Spleen (tissue), 7 donors: ENCODE measurements at regions not wholly inside any gene's neighbourhood (a gene's known extent, or its start where the extent isn't known, plus 50 kb on each side); places are given as distances from the start of the nearest gene placed in this dataset.

Experiments
- POLR2A ChIP-seq, 3 donors: fragments of 450-650 bp; IDR thresholded peaks; one replicate each; pipeline ENCODE4 v1.5.1; 2017; ENCODE audit warnings: antibody characterized with exemption in 3 of 3, mild to moderate bottlenecking in 1 of 3
- TF ChIP-seq, protein P1 (sequence below), 11 experiments: fragments of 200-600 bp in 7 of 11; fragments of 450-650 bp in 4 of 11; sonication (generic) in 4 of 11; IDR thresholded peaks in 8 of 11; conservative IDR thresholded peaks in 3 of 11; 1 replicate in 7 of 11; 2 replicates in 4 of 11; pipeline versions ENCODE4 v1.4.0 to v1.8.0; 2016 to 2021; ENCODE audit warnings: antibody characterized with exemption in 11 of 11, inconsistent platforms in 4 of 11, mild to moderate bottlenecking in 1 of 11
- donor health status: DM: no; HTN: no; CAD: no; lungs with moderate emphysema.
- donor health status: DM: no; HTN: no; CAD: no.
- donor health status: DM: no; HTN: no; CAD: no.

DNA sequence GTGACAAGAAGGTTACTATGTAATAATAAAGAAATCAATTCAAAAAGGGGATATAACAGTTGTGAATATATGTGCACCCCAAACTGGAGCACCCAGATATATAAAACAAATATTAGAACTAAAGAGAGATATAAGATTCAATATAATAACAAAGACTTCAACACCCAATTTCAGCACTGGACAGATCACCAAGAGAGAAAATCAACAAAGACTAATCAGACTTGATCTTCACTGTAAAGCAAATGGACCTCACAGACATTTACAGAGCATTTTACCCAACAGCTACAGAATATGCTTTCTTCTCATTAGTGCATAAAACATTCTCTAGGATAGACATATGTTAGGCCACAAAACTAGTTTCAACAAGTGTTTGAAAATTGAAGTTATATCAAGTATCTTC lies 287.7 kb downstream of the DSC3 start:
- TF ChIP-seq, protein P1, sequence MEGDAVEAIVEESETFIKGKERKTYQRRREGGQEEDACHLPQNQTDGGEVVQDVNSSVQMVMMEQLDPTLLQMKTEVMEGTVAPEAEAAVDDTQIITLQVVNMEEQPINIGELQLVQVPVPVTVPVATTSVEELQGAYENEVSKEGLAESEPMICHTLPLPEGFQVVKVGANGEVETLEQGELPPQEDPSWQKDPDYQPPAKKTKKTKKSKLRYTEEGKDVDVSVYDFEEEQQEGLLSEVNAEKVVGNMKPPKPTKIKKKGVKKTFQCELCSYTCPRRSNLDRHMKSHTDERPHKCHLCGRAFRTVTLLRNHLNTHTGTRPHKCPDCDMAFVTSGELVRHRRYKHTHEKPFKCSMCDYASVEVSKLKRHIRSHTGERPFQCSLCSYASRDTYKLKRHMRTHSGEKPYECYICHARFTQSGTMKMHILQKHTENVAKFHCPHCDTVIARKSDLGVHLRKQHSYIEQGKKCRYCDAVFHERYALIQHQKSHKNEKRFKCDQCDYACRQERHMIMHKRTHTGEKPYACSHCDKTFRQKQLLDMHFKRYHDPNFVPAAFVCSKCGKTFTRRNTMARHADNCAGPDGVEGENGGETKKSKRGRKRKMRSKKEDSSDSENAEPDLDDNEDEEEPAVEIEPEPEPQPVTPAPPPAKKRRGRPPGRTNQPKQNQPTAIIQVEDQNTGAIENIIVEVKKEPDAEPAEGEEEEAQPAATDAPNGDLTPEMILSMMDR (IDR thresholded peaks at IDR 0.05 in 8 of 11, conservative IDR thresholded peaks at IDR 0.05 in 3 of 11), result no peak
- no peak for TF ChIP-seq POLR2A (IDR thresholded peaks at IDR 0.05)
